ENCODE measurements at regions not wholly inside any gene's neighbourhood (a gene's known extent, or its start where the extent isn't known, plus 50 kb on each side); places are given as distances from the start of the nearest gene placed in this dataset.

DNA sequence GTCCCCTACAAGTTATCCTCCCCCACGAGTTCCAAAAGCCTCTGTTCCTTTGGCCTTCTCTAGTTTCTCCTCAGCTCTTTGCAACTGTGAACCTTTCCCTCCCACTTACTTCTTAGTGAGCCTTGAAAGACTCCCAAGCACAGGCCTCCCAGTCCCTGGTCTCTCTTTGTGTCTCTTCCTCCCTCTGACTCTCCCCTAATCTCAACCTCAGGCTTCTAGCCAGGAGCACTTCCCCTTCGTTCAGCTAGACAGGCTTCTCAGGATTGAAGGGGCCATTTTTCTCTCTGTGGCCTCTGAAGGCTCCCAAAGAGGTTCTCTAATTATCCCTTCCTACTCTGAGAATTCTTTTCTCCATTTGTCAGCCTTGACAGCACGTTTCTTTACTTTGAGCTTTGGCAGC, 50.2 kb upstream of the PHYHIPL start:
- TF ChIP-seq, protein P1, sequence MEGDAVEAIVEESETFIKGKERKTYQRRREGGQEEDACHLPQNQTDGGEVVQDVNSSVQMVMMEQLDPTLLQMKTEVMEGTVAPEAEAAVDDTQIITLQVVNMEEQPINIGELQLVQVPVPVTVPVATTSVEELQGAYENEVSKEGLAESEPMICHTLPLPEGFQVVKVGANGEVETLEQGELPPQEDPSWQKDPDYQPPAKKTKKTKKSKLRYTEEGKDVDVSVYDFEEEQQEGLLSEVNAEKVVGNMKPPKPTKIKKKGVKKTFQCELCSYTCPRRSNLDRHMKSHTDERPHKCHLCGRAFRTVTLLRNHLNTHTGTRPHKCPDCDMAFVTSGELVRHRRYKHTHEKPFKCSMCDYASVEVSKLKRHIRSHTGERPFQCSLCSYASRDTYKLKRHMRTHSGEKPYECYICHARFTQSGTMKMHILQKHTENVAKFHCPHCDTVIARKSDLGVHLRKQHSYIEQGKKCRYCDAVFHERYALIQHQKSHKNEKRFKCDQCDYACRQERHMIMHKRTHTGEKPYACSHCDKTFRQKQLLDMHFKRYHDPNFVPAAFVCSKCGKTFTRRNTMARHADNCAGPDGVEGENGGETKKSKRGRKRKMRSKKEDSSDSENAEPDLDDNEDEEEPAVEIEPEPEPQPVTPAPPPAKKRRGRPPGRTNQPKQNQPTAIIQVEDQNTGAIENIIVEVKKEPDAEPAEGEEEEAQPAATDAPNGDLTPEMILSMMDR (IDR thresholded peaks at IDR 0.05): no peak
- no peak for TF ChIP-seq POLR2A (IDR thresholded peaks at IDR 0.05)
- no peak for TF ChIP-seq POLR2AphosphoS5 (IDR thresholded peaks at IDR 0.05)
- TF ChIP-seq EP300 (IDR thresholded peaks at IDR 0.05): no peak
